ENCODE measurements at regions not wholly inside any gene's neighbourhood (a gene's known extent, or its start where the extent isn't known, plus 50 kb on each side); places are given as distances from the start of the nearest gene placed in this dataset.
"Not testable (repeated sequence)": the region's sequence is repeated elsewhere in the genome, so short reads cannot be mapped to it uniquely, and the experiment has no call there.

- DNase-seq = no peak
Measured at GRCh38 chr12:129959889-129960288, 56.1 kb upstream of the TMEM132D start.

- DNase-seq = no peak
Measured at GRCh38 chr12:129961091-129961490, 57.3 kb upstream of the TMEM132D start.

GRCh38 chr12:129961856-129962255 is 58.0 kb upstream of the TMEM132D start:
- no peak for DNase-seq

- DNase-seq = no peak
Measured at GRCh38 chr12:129964300-129964699, 60.5 kb upstream of the TMEM132D start.

GRCh38 chr12:129964826-129965457 is 61.1 kb upstream of the TMEM132D start:
- no peak for DNase-seq

- no peak for DNase-seq
Measured at GRCh38 chr12:129966146-129966995, 62.5 kb upstream of the TMEM132D start.

GRCh38 chr12:129971721-129972120 is 67.9 kb upstream of the TMEM132D start:
- no peak for DNase-seq

- no peak for DNase-seq
Measured at GRCh38 chr12:129973236-129973961, 69.6 kb upstream of the TMEM132D start.

- no peak for DNase-seq
Measured at GRCh38 chr12:129984106-129984505, 80.3 kb upstream of the TMEM132D start.

GRCh38 chr12:129987841-129988240 is 84.0 kb upstream of the TMEM132D start:
- DNase-seq = no peak

- DNase-seq = no peak
Measured at GRCh38 chr12:129994634-129995033, 90.8 kb upstream of the TMEM132D start.

- DNase-seq = no peak
Measured at GRCh38 chr12:129997239-129997638, 93.4 kb upstream of the TMEM132D start.

- DNase-seq = not testable (repeated sequence)
Measured at GRCh38 chr12:130004310-130004877, 100.6 kb upstream of the TMEM132D start.

- no peak for DNase-seq
Measured at GRCh38 chr12:130007771-130008170, 103.9 kb upstream of the TMEM132D start.

GRCh38 chr12:130008241-130008640 is 104.4 kb upstream of the TMEM132D start:
- no peak for DNase-seq

GRCh38 chr12:130009961-130010360 is 106.1 kb upstream of the TMEM132D start:
- no peak for DNase-seq

- no peak for DNase-seq
Measured at GRCh38 chr12:130011611-130012385, 108.0 kb upstream of the TMEM132D start.

- DNase-seq = peak; percentile 48 to 60 (median 48)
Measured at GRCh38 chr12:130013771-130014484, 110.1 kb upstream of the TMEM132D start.

GRCh38 chr12:130014485-130014807 is 110.6 kb upstream of the TMEM132D start:
- DNase-seq = no peak

GRCh38 chr12:130016194-130016593 is 112.4 kb upstream of the TMEM132D start:
- no peak for DNase-seq

GRCh38 chr12:130016986-130017385 is 113.2 kb upstream of the TMEM132D start:
- DNase-seq = no peak

All from suppressor macrophage treated with lipopolysaccharide for 1 hour (primary cell).